Ramos (cell line): ENCODE measurements at regions not wholly inside any gene's neighbourhood (a gene's known extent, or its start where the extent isn't known, plus 50 kb on each side); places are given as distances from the start of the nearest gene placed in this dataset.
"Not testable (repeated sequence)": the region's sequence is repeated elsewhere in the genome, so short reads cannot be mapped to it uniquely, and the experiment has no call there.

Source experiments
- in situ Hi-C: fragments of 300-500 bp; cut with MboI; formaldehyde crosslinking; loops from one replicate; pipeline ENCODE4 v1.14.3; 2022; ENCODE audit warnings: low sequenced_read_pairs; ENCODE audit not compliant: unreplicated experiment

GRCh38 chr7:46626691-46627310 lies 705.7 kb upstream of the IGFBP3 start:
- in situ Hi-C loops = no loop called here

GRCh38 chr7:46626261-46626660 lies 705.2 kb upstream of the IGFBP3 start:
- in situ Hi-C loops = no loop called here

- in situ Hi-C loops = no loop called here
These were observed 704.0 kb upstream of the IGFBP3 start for GRCh38 chr7:46625032-46625431.

- in situ Hi-C loops = no loop called here
These were observed 701.2 kb upstream of the IGFBP3 start for GRCh38 chr7:46622251-46622650.

GRCh38 chr7:46619723-46620310 lies 698.7 kb upstream of the IGFBP3 start:
- in situ Hi-C loops = no loop called here

GRCh38 chr7:46616636-46617035 lies 695.6 kb upstream of the IGFBP3 start:
- in situ Hi-C loops = no loop called here

GRCh38 chr7:46613551-46613950 lies 692.5 kb upstream of the IGFBP3 start:
- in situ Hi-C loops = no loop called here

- in situ Hi-C loops = no loop called here
These were observed 692.0 kb upstream of the IGFBP3 start for GRCh38 chr7:46613116-46613515.

GRCh38 chr7:46611508-46611907 lies 690.4 kb upstream of the IGFBP3 start:
- in situ Hi-C loops = no loop called here

- in situ Hi-C loops = no loop called here
These were observed 689.7 kb upstream of the IGFBP3 start for GRCh38 chr7:46610746-46611145.

GRCh38 chr7:46607176-46607575 lies 686.1 kb upstream of the IGFBP3 start:
- in situ Hi-C loops = no loop called here

- in situ Hi-C loops = no loop called here
These were observed 685.7 kb upstream of the IGFBP3 start for GRCh38 chr7:46606761-46607160.

GRCh38 chr7:46604241-46604661 lies 683.2 kb upstream of the IGFBP3 start:
- in situ Hi-C loops = no loop called here

- in situ Hi-C loops = no loop called here
These were observed 682.7 kb upstream of the IGFBP3 start for GRCh38 chr7:46603780-46604179.

- in situ Hi-C loops = no loop called here
These were observed 682.3 kb upstream of the IGFBP3 start for GRCh38 chr7:46603296-46603752.

GRCh38 chr7:46600340-46600739 lies 679.3 kb upstream of the IGFBP3 start:
- in situ Hi-C loops = no loop called here

- in situ Hi-C loops = not testable (repeated sequence)
These were observed 673.8 kb upstream of the IGFBP3 start for GRCh38 chr7:46594831-46595230.

- in situ Hi-C loops = not testable (repeated sequence)
These were observed 670.1 kb upstream of the IGFBP3 start for GRCh38 chr7:46590918-46591905.

GRCh38 chr7:46589286-46589685 lies 668.2 kb upstream of the IGFBP3 start:
- in situ Hi-C loops = no loop called here

- in situ Hi-C loops = no loop called here
These were observed 665.3 kb upstream of the IGFBP3 start for GRCh38 chr7:46586406-46586805.

GRCh38 chr7:46583656-46584055 lies 662.6 kb upstream of the IGFBP3 start:
- in situ Hi-C loops = no loop called here
